Trophoblast cell (in vitro differentiated cells and primary cell): ENCODE measurements at regions not wholly inside any gene's neighbourhood (a gene's known extent, or its start where the extent isn't known, plus 50 kb on each side); places are given as distances from the start of the nearest gene placed in this dataset.
"Not testable (repeated sequence)": the region's sequence is repeated elsewhere in the genome, so short reads cannot be mapped to it uniquely, and the experiment has no call there.

Experiments
- DNase-seq, 2 donors: peaks; one replicate each; pipeline ENCODE4 v3.0.0-alpha.2; 2016
- H2AFZ ChIP-seq: 2 replicates; pipeline ENCODE4 v1.6.1; 2013; ENCODE audit warnings: low read length, moderate library complexity, mild to moderate bottlenecking; ENCODE audit not compliant: insufficient read depth, poor library complexity
- H2AK5ac ChIP-seq: 2 replicates; pipeline ENCODE4 v1.6.1; 2013; ENCODE audit warnings: mild to moderate bottlenecking, low read length
- H2BK120ac ChIP-seq: 2 replicates; pipeline ENCODE4 v1.6.1; 2013; ENCODE audit warnings: low read length, mild to moderate bottlenecking, moderate library complexity; ENCODE audit not compliant: insufficient read depth, poor library complexity
- H2BK12ac ChIP-seq: 2 replicates; pipeline ENCODE4 v1.6.1; 2013; ENCODE audit warnings: mild to moderate bottlenecking, low read length, moderate library complexity
- H2BK5ac ChIP-seq: 2 replicates; pipeline ENCODE4 v1.6.1; 2013; ENCODE audit warnings: low read length, low read depth, moderate library complexity, mild to moderate bottlenecking; ENCODE audit not compliant: poor library complexity
- H3K14ac ChIP-seq: 2 replicates; pipeline ENCODE4 v1.6.1; 2013; ENCODE audit warnings: mild to moderate bottlenecking, low read length
- H3K18ac ChIP-seq: 2 replicates; pipeline ENCODE4 v1.6.1; 2013; ENCODE audit warnings: mild to moderate bottlenecking, low read length
- H3K23ac ChIP-seq: 2 replicates; pipeline ENCODE4 v1.6.1; 2013; ENCODE audit warnings: low read length
- H3K27ac ChIP-seq: 2 replicates; pipeline ENCODE4 v1.5.1; 2013; ENCODE audit warnings: low read depth, mild to moderate bottlenecking, inconsistent platforms, low read length, moderate library complexity
- H3K27me3 ChIP-seq: 2 replicates; pipeline ENCODE4 v1.6.1; 2013; ENCODE audit warnings: inconsistent platforms, mild to moderate bottlenecking, low read length, moderate library complexity; ENCODE audit not compliant: insufficient read depth
- H3K36me3 ChIP-seq, 2 experiments: 1 replicate in 1 of 2; 2 replicates in 1 of 2; pipeline ENCODE4 v1.6.1; 2013; ENCODE audit warnings: low read length in 2 of 2, mild to moderate bottlenecking in 2 of 2, moderate library complexity in 1 of 2; ENCODE audit not compliant: insufficient read depth in 2 of 2, control insufficient read depth in 1 of 2
- H3K4ac ChIP-seq: 2 replicates; pipeline ENCODE4 v1.6.1; 2013; ENCODE audit warnings: low read depth, mild to moderate bottlenecking, low read length, moderate library complexity
- H3K4me1 ChIP-seq, 2 experiments: 1 replicate in 1 of 2; 2 replicates in 1 of 2; pipeline ENCODE4 v1.6.1; 2013; ENCODE audit warnings: low read length in 2 of 2, mild to moderate bottlenecking in 2 of 2, moderate library complexity in 1 of 2; ENCODE audit not compliant: insufficient read depth in 2 of 2, control insufficient read depth in 1 of 2
- H3K4me2 ChIP-seq: 2 replicates; pipeline ENCODE4 v1.6.1; 2013; ENCODE audit warnings: inconsistent platforms, mild to moderate bottlenecking, low read length, moderate library complexity
- H3K4me3 ChIP-seq: 2 replicates; pipeline ENCODE4 v1.5.1; 2013; ENCODE audit warnings: mild to moderate bottlenecking, low read depth, low read length, inconsistent platforms
- H3K79me1 ChIP-seq: one replicate; pipeline ENCODE4 v1.6.1; 2013; ENCODE audit warnings: low read length
- H3K79me2 ChIP-seq: 2 replicates; pipeline ENCODE4 v1.6.1; 2013; ENCODE audit warnings: low read length, mild to moderate bottlenecking; ENCODE audit not compliant: control insufficient read depth, insufficient read depth, poor library complexity
- H3K9ac ChIP-seq: 2 replicates; pipeline ENCODE4 v1.6.1; 2013; ENCODE audit warnings: mild to moderate bottlenecking, low read length
- H3K9me3 ChIP-seq: 2 replicates; pipeline ENCODE4 v1.6.1; 2013; ENCODE audit warnings: low read depth, mild to moderate bottlenecking, control low read depth, inconsistent platforms, low read length; ENCODE audit not compliant: insufficient read depth
- H4K12ac ChIP-seq: 2 replicates; pipeline ENCODE4 v1.6.1; 2013; ENCODE audit warnings: low read depth, mild to moderate bottlenecking, low read length, moderate library complexity
- H4K8ac ChIP-seq: 2 replicates; pipeline ENCODE4 v1.6.1; 2013; ENCODE audit warnings: low read depth, mild to moderate bottlenecking, low read length, moderate library complexity
- H4K91ac ChIP-seq: one replicate; pipeline ENCODE4 v1.6.1; 2013; ENCODE audit warnings: low read depth, mild to moderate bottlenecking, low read length, moderate library complexity
- WGBS: extraction: QIAGEN DNeasy Blood & Tissue Kit; methylation state at CpG from one replicate; pipeline ENCODE4 v1.1.7; 2013; ENCODE audit warnings: missing lambda C conversion rate; ENCODE audit not compliant: insufficient read length, insufficient coverage; ENCODE audit errors: extremely low coverage; 5-methylcytosine and 5-hydroxymethylcytosine counted together

- no peak overlapping the region for H4K91ac ChIP-seq
- no peak overlapping the region for H4K8ac ChIP-seq
- H3K9me3 ChIP-seq: peaks cover 12% of the 10 kb centered on the region
- H3K79me2 ChIP-seq: no peaks in the 10 kb centered on the region
- no peak overlapping the region for H3K4me3 ChIP-seq
- H2BK120ac ChIP-seq: no peak overlapping the region
- H3K18ac ChIP-seq: no peak overlapping the region
- H2AK5ac ChIP-seq: no peak overlapping the region
- no peaks in the 10 kb centered on the region for H3K27me3 ChIP-seq
- H2AFZ ChIP-seq: no peak overlapping the region
- H3K14ac ChIP-seq: no peak overlapping the region
- no peak overlapping the region for H3K27ac ChIP-seq
- H3K4me1 ChIP-seq: no peaks in the 10 kb centered on the region
- no peak overlapping the region for H2BK5ac ChIP-seq
- no peak overlapping the region for H4K12ac ChIP-seq
- H3K23ac ChIP-seq: no peak overlapping the region
- H3K9ac ChIP-seq: no peak overlapping the region
- no peaks in the 10 kb centered on the region for H3K79me1 ChIP-seq
- H2BK12ac ChIP-seq: no peak overlapping the region
- DNase-seq: no peak
- H3K4me2 ChIP-seq: no peak overlapping the region
- H3K36me3 ChIP-seq: no peaks in the 10 kb centered on the region
- H3K4ac ChIP-seq: no peak overlapping the region
These were observed 209.2 kb downstream of the LNPK start for GRCh38 chr2:175792881-175793280.

- Histone ChIP-seq H2BK120ac (no peak overlapping the region), H2BK12ac (no peak overlapping the region), H3K79me1 (no peaks in the 10 kb centered on the region), H3K4me2 (no peak overlapping the region), H3K27me3 (no peaks in the 10 kb centered on the region), H3K9ac (no peak overlapping the region), H3K23ac (no peak overlapping the region), H4K91ac (no peak overlapping the region), H3K4ac (no peak overlapping the region), H3K18ac (no peak overlapping the region), H3K9me3 (peaks cover 8% of the 10 kb centered on the region), H2AFZ (no peak overlapping the region), H2BK5ac (no peak overlapping the region), H3K36me3 (no peaks in the 10 kb centered on the region), H3K14ac (no peak overlapping the region), H3K4me1 (no peaks in the 10 kb centered on the region), H3K79me2 (no peaks in the 10 kb centered on the region), H4K12ac (no peak overlapping the region), H4K8ac (no peak overlapping the region), H2AK5ac (no peak overlapping the region), H3K27ac (no peak overlapping the region), H3K4me3 (no peak overlapping the region)
- no peak for DNase-seq
- no CpG with 5 or more reads among the region's 5 CpGs for WGBS
These were observed 209.9 kb downstream of the LNPK start for GRCh38 chr2:175792199-175792598.

GRCh38 chr2:175786471-175787124 is 215.5 kb downstream of the LNPK start:
- no peaks in the 10 kb centered on the region for H3K27me3 ChIP-seq
- H3K4ac ChIP-seq: no peak overlapping the region
- H2BK12ac ChIP-seq: no peak overlapping the region
- H3K79me2 ChIP-seq: no peaks in the 10 kb centered on the region
- no peak overlapping the region for H2AFZ ChIP-seq
- no peak overlapping the region for H3K18ac ChIP-seq
- no peak overlapping the region for H2BK5ac ChIP-seq
- no peak overlapping the region for H4K12ac ChIP-seq
- no peaks in the 10 kb centered on the region for H3K36me3 ChIP-seq
- no peak overlapping the region for H4K91ac ChIP-seq
- H3K4me1 ChIP-seq: no peaks in the 10 kb centered on the region
- H3K27ac ChIP-seq: no peak overlapping the region
- H3K23ac ChIP-seq: no peak overlapping the region
- no peak overlapping the region for H3K4me2 ChIP-seq
- no peak overlapping the region for H3K4me3 ChIP-seq
- no peak overlapping the region for H4K8ac ChIP-seq
- no peak overlapping the region for H2BK120ac ChIP-seq
- WGBS: no CpG with 5 or more reads among the region's 3 CpGs
- no peaks in the 10 kb centered on the region for H3K9me3 ChIP-seq
- no peak overlapping the region for H2AK5ac ChIP-seq
- H3K9ac ChIP-seq: no peak overlapping the region
- H3K14ac ChIP-seq: no peak overlapping the region
- no peaks in the 10 kb centered on the region for H3K79me1 ChIP-seq
- DNase-seq: no peak

- not testable (repeated sequence) for H3K79me2 ChIP-seq, H2BK5ac ChIP-seq, H3K4me2 ChIP-seq, H2AK5ac ChIP-seq, H3K27ac ChIP-seq, H3K14ac ChIP-seq, H3K4me3 ChIP-seq, H2AFZ ChIP-seq, H3K9me3 ChIP-seq, H3K36me3 ChIP-seq, H4K12ac ChIP-seq, H3K9ac ChIP-seq, H3K23ac ChIP-seq, DNase-seq, H3K4me1 ChIP-seq, H3K18ac ChIP-seq, H3K79me1 ChIP-seq, H4K91ac ChIP-seq, H2BK120ac ChIP-seq, H4K8ac ChIP-seq, H3K27me3 ChIP-seq, H3K4ac ChIP-seq, H2BK12ac ChIP-seq
- no CpG with 5 or more reads among the region's 2 CpGs for WGBS
These were observed 224.7 kb downstream of the LNPK start for GRCh38 chr2:175777337-175777736.
